HG03460 (cell line): ENCODE measurements at regions not wholly inside any gene's neighbourhood (a gene's known extent, or its start where the extent isn't known, plus 50 kb on each side); places are given as distances from the start of the nearest gene placed in this dataset.
"Not testable (repeated sequence)": the region's sequence is repeated elsewhere in the genome, so short reads cannot be mapped to it uniquely, and the experiment has no call there.

Experiments used
- ATAC-seq: cut with Tn5 transposase; IDR thresholded peaks from one replicate; pipeline ENCODE4 v1.9.1; 2021; ENCODE audit not compliant: unreplicated experiment

- ATAC-seq = not testable (repeated sequence)
Measured at GRCh38 chr4:189711956-189712355, 228.7 kb upstream of the FRG1 start.

GRCh38 chr4:189721016-189721993 lies 219.4 kb upstream of the FRG1 start:
- ATAC-seq = not testable (repeated sequence)

GRCh38 chr4:189722324-189723003 lies 218.2 kb upstream of the FRG1 start:
- ATAC-seq = not testable (repeated sequence)

- ATAC-seq = not testable (repeated sequence)
Measured at GRCh38 chr4:189727982-189728638, 212.6 kb upstream of the FRG1 start.

GRCh38 chr4:189731989-189732388 lies 208.7 kb upstream of the FRG1 start:
- not testable (repeated sequence) for ATAC-seq

GRCh38 chr4:189733507-189733906 lies 207.2 kb upstream of the FRG1 start:
- not testable (repeated sequence) for ATAC-seq

GRCh38 chr4:189734648-189735267 lies 205.9 kb upstream of the FRG1 start:
- not testable (repeated sequence) for ATAC-seq

- ATAC-seq = not testable (repeated sequence)
Measured at GRCh38 chr4:189736656-189737055, 204.0 kb upstream of the FRG1 start.

- not testable (repeated sequence) for ATAC-seq
Measured at GRCh38 chr4:189740118-189740517, 200.6 kb upstream of the FRG1 start.

GRCh38 chr4:189740873-189741272 lies 199.8 kb upstream of the FRG1 start:
- no peak for ATAC-seq

- not testable (repeated sequence) for ATAC-seq
Measured at GRCh38 chr4:189753092-189753491, 187.6 kb upstream of the FRG1 start.

- ATAC-seq = no peak
Measured at GRCh38 chr4:189763583-189763982, 177.1 kb upstream of the FRG1 start.

- no peak for ATAC-seq
Measured at GRCh38 chr4:189765301-189765700, 175.4 kb upstream of the FRG1 start.

- no peak for ATAC-seq
Measured at GRCh38 chr4:189765736-189766135, 174.9 kb upstream of the FRG1 start.

GRCh38 chr4:189767941-189768340 lies 172.7 kb upstream of the FRG1 start:
- ATAC-seq = no peak

- no peak for ATAC-seq
Measured at GRCh38 chr4:189769131-189769530, 171.5 kb upstream of the FRG1 start.

- ATAC-seq = no peak
Measured at GRCh38 chr4:189771696-189772361, 168.8 kb upstream of the FRG1 start.

GRCh38 chr4:189773909-189774308 lies 166.8 kb upstream of the FRG1 start:
- ATAC-seq = no peak

GRCh38 chr4:189779281-189779980 lies 161.2 kb upstream of the FRG1 start:
- no peak for ATAC-seq

- no peak for ATAC-seq
Measured at GRCh38 chr4:189780391-189780790, 160.3 kb upstream of the FRG1 start.
